ENCODE measurements at regions not wholly inside any gene's neighbourhood (a gene's known extent, or its start where the extent isn't known, plus 50 kb on each side); places are given as distances from the start of the nearest gene placed in this dataset.

DNA sequence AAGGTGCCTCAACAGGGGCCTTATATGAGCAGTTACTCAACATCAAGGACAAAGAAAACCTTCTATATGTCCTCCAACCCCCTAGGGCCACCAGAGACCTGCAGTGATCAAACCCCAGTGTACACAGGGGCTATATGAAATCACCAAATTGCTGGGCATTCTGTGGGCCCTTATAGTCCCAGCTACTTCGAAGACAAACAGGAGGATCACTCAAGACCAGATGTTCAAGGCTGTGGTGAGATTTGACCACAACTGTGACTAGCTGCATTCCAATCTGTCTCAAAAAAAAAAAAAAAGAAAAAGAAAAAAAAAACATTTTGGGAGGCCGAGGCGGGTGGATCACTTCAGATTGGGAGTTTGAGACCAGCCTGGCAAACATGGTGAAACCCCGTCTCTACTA is 51.0 kb upstream of the PRB2 start:
- no peak for DNase-seq (ENCODE audit: low read depth)

GRCh38 chr12:11457996-11458645 is 62.8 kb upstream of the PRB2 start:
- DNase-seq (ENCODE audit: low read depth): no peak

- no peak for DNase-seq (ENCODE audit: low read depth)
Observed at GRCh38 chr12:11460343-11461023, 65.1 kb upstream of the PRB2 start.

- DNase-seq (ENCODE audit: low read depth): no peak
Observed at GRCh38 chr12:11461433-11461832, 66.1 kb upstream of the PRB2 start.

DNA sequence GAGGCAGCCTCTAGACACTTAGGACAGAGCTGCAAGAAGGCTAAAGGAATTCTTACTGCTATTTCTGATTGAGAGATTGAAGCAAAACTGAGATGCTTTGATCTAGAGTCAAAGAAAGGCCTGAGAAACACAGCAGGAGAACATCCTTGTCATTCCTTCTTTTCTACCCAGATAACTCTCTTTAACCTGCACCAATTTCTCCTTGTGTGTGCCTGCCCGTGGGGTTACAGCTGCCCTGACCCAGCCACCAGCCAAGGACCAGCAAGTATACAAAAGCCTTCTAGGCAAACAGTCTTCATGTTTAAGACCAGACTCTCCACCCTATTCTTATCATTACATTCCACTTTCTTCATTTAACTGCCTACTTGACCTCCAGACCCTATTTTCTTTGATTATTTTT is 81.7 kb upstream of the PRB2 start:
- no peak for DNase-seq (ENCODE audit: low read depth)

GRCh38 chr12:11482955-11483354 is 87.6 kb upstream of the PRB2 start:
- DNase-seq (ENCODE audit: low read depth): no peak

GRCh38 chr12:11486623-11487444 is 91.5 kb upstream of the PRB2 start:
- DNase-seq (ENCODE audit: low read depth): peak; percentile 50

- no peak for DNase-seq (ENCODE audit: low read depth)
Observed at GRCh38 chr12:11496157-11496851, 100.9 kb upstream of the PRB2 start.

GRCh38 chr12:11497438-11497837 is 102.1 kb upstream of the PRB2 start:
- no peak for DNase-seq (ENCODE audit: low read depth)

- DNase-seq (ENCODE audit: low read depth): no peak
Observed at GRCh38 chr12:11497995-11498394, 102.6 kb upstream of the PRB2 start.

DNA sequence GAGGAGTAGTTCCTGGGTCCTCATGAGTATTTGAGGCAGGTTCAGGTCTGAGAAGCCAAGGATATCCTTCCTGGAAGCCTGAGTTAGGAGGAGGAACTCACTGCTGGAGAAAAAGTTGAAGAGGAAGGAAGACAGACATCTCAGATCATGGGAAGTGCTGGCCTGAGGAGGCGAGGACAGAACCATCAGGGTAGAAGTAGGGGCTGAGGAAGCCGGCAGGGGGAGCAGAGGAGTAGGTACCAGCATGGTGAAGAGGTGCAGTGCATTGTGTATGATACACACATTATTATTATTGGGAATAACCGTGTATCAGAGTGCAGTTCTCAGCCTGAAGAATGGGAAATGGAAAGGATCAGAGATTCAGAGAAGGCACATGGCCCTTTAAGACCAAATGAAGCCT is 103.2 kb upstream of the PRB2 start:
- DNase-seq (ENCODE audit: low read depth): peak; percentile 24

GRCh38 chr12:11499806-11500187 is 104.4 kb upstream of the PRB2 start:
- no peak for DNase-seq (ENCODE audit: low read depth)

- DNase-seq (ENCODE audit: low read depth): no peak
Observed at GRCh38 chr12:11500188-11500860, 105.0 kb upstream of the PRB2 start.

GRCh38 chr12:11500861-11501230 is 105.5 kb upstream of the PRB2 start:
- DNase-seq (ENCODE audit: low read depth): no peak

DNA sequence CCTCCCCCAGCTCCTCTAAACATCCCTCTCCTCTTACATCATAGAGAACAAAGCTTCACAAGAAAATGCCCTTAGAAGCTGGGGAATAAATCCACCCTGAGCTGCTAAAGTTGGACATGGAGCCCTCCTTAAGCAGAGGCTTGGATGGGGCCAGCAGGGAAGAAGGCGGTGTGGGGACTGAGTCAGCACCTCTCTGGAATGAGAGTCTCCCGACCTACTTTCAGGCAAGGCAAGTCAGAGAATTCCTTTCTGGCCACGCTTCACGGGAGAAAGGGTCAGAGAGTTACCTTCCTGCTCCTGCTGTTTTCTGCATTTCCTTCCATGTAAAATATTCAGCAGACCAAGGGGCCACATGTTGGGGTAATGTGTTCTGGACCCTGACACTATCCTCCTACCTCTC is 113.3 kb upstream of the PRB2 start:
- DNase-seq (ENCODE audit: low read depth): no peak

- no peak for DNase-seq (ENCODE audit: low read depth)
Observed at GRCh38 chr12:11509326-11509725, 114.0 kb upstream of the PRB2 start.

GRCh38 chr12:11510671-11511070 is 115.3 kb upstream of the PRB2 start:
- DNase-seq (ENCODE audit: low read depth): no peak

DNA sequence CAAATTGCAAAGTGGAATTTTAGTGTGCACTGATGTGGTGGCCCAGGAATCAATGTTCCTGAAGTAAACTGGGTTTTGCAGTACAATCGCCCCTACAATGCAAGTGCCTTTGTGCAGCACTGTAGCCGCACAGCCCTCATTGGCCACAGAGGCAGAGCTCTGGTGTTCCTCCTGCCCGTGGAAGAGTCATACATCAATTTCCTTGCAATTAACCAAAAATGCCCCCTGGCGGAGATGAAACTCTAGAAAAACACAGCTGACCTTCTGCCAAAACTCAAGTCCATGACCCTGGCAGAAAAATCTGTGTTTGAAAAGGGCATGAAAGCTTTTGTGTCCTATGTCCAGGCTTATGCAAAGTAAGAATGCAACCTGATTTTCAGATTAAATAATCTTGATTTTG is 117.9 kb upstream of the PRB2 start:
- DNase-seq (ENCODE audit: low read depth): no peak

GRCh38 chr12:11517080-11517479 is 121.7 kb upstream of the PRB2 start:
- no peak for DNase-seq (ENCODE audit: low read depth)

GRCh38 chr12:11524446-11524845 is 125.0 kb upstream of the ETV6 start:
- no peak for DNase-seq (ENCODE audit: low read depth)

GRCh38 chr12:11534064-11534463 is 115.4 kb upstream of the ETV6 start:
- DNase-seq (ENCODE audit: low read depth): no peak

DNA sequence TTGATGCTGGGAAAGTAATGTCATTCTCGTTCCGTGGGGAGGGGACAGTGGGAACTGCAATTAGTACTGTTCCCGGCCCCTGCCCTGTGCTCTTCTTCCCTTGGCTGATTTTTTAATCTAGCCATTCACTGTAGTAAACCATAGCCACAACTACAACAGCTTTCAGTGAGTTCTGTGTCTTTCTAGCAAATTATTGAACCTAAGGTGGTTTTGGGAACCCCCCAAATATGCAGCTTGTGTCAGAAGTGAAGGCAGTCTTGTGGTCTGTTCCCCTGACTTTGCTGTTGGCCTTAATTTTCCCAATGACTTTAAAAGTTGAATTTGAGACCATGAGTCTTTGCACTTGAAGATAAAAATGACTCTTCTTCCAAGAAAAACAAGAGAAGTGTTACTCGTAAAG is 114.3 kb upstream of the ETV6 start:
- DNase-seq (ENCODE audit: low read depth): no peak
